Skeletal muscle satellite cell (primary cell): ENCODE measurements at regions not wholly inside any gene's neighbourhood (a gene's known extent, or its start where the extent isn't known, plus 50 kb on each side); places are given as distances from the start of the nearest gene placed in this dataset.

Source experiments
- H3K27me3 ChIP-seq: 2 replicates; pipeline ENCODE4 v1.7.0; 2013; ENCODE audit warnings: low read length; ENCODE audit not compliant: control insufficient read depth, insufficient read depth
- H3K36me3 ChIP-seq: 2 replicates; pipeline ENCODE4 v1.7.0; 2013; ENCODE audit warnings: mild to moderate bottlenecking, control low read depth, low read length; ENCODE audit not compliant: insufficient read depth
- H3K4me1 ChIP-seq: 2 replicates; pipeline ENCODE4 v1.7.0; 2013; ENCODE audit warnings: low read length; ENCODE audit not compliant: control insufficient read depth, insufficient read depth
- H3K4me2 ChIP-seq: 2 replicates; pipeline ENCODE4 v1.7.0; 2013; ENCODE audit warnings: mild to moderate bottlenecking, low read length
- H3K4me3 ChIP-seq: 2 replicates; pipeline ENCODE4 v1.7.0; 2013; ENCODE audit warnings: low read length
- H3K9ac ChIP-seq: 2 replicates; pipeline ENCODE4 v1.7.0; 2013; ENCODE audit warnings: mild to moderate bottlenecking, low read depth, low read length, moderate library complexity
- H3K9me3 ChIP-seq: replicated peaks from 2 replicates; pipeline ENCODE4 v1.7.0; 2013; ENCODE audit warnings: mild to moderate bottlenecking, control low read depth, low read length

- no peak overlapping the region for H3K4me3 ChIP-seq
- no peaks in the 10 kb centered on the region for H3K9me3 ChIP-seq
- no peak overlapping the region for H3K9ac ChIP-seq
- H3K4me2 ChIP-seq: no peak overlapping the region
- H3K36me3 ChIP-seq: no peaks in the 10 kb centered on the region
- H3K27me3 ChIP-seq: no peaks in the 10 kb centered on the region
- H3K4me1 ChIP-seq: no peaks in the 10 kb centered on the region
Observed at GRCh38 chr1:83086986-83087512, 911.9 kb downstream of the TTLL7 start.

- no peak overlapping the region for H3K4me2 ChIP-seq
- no peaks in the 10 kb centered on the region for H3K27me3 ChIP-seq
Observed at GRCh38 chr1:83086346-83086745, 912.6 kb downstream of the TTLL7 start.

GRCh38 chr1:83083589-83084224, 915.2 kb downstream of the TTLL7 start:
- Histone ChIP-seq H3K4me2 (no peak overlapping the region), H3K27me3 (no peaks in the 10 kb centered on the region), H3K9ac (no peak overlapping the region), H3K4me1 (no peaks in the 10 kb centered on the region), H3K4me3 (no peak overlapping the region), H3K9me3 (no peaks in the 10 kb centered on the region), H3K36me3 (no peaks in the 10 kb centered on the region)

More at GRCh38 chr1:83086346-83086745, 912.6 kb downstream of the TTLL7 start:
- H3K9me3 ChIP-seq: no peaks in the 10 kb centered on the region
- no peaks in the 10 kb centered on the region for H3K4me1 ChIP-seq
- no peak overlapping the region for H3K9ac ChIP-seq
- no peak overlapping the region for H3K4me3 ChIP-seq
- H3K36me3 ChIP-seq: no peaks in the 10 kb centered on the region

- no peak overlapping the region for H3K4me2 ChIP-seq
- no peak overlapping the region for H3K9ac ChIP-seq
- no peak overlapping the region for H3K4me3 ChIP-seq
- H3K4me1 ChIP-seq: no peaks in the 10 kb centered on the region
- no peaks in the 10 kb centered on the region for H3K27me3 ChIP-seq
- H3K36me3 ChIP-seq: no peaks in the 10 kb centered on the region
- H3K9me3 ChIP-seq: no peaks in the 10 kb centered on the region
Observed at GRCh38 chr1:83077411-83077810, 921.5 kb downstream of the TTLL7 start.

- Histone ChIP-seq H3K27me3 (no peaks in the 10 kb centered on the region), H3K4me3 (no peak overlapping the region), H3K9ac (no peak overlapping the region), H3K36me3 (no peaks in the 10 kb centered on the region), H3K4me1 (no peaks in the 10 kb centered on the region), H3K9me3 (no peaks in the 10 kb centered on the region), H3K4me2 (no peak overlapping the region)
Observed at GRCh38 chr1:83075107-83075506, 923.8 kb downstream of the TTLL7 start.

- Histone ChIP-seq H3K9ac (no peak overlapping the region), H3K4me1 (no peaks in the 10 kb centered on the region), H3K4me3 (no peak overlapping the region), H3K9me3 (no peaks in the 10 kb centered on the region), H3K36me3 (no peaks in the 10 kb centered on the region), H3K27me3 (peaks cover 2% of the 10 kb centered on the region), H3K4me2 (no peak overlapping the region)
Observed at GRCh38 chr1:83067954-83068353, 931.0 kb downstream of the TTLL7 start.

- H3K4me1 ChIP-seq: no peaks in the 10 kb centered on the region
- no peak overlapping the region for H3K4me2 ChIP-seq
- H3K36me3 ChIP-seq: no peaks in the 10 kb centered on the region
- no peak overlapping the region for H3K9ac ChIP-seq
- peaks cover 2% of the 10 kb centered on the region for H3K27me3 ChIP-seq
- no peak overlapping the region for H3K4me3 ChIP-seq
- H3K9me3 ChIP-seq: no peaks in the 10 kb centered on the region
Observed at GRCh38 chr1:83065952-83066727, 932.8 kb downstream of the TTLL7 start.

GRCh38 chr1:83064589-83065242, 934.2 kb downstream of the TTLL7 start:
- no peaks in the 10 kb centered on the region for H3K36me3 ChIP-seq
- H3K4me1 ChIP-seq: no peaks in the 10 kb centered on the region
- peaks cover 2% of the 10 kb centered on the region for H3K27me3 ChIP-seq
- H3K4me2 ChIP-seq: peak overlapping the region; percentile 57
- H3K9ac ChIP-seq: no peak overlapping the region
- peak overlapping the region; percentile 5 for H3K4me3 ChIP-seq
- no peaks in the 10 kb centered on the region for H3K9me3 ChIP-seq

- Histone ChIP-seq H3K4me3 (no peak overlapping the region), H3K9me3 (no peaks in the 10 kb centered on the region), H3K9ac (no peak overlapping the region), H3K27me3 (no peaks in the 10 kb centered on the region), H3K4me2 (no peak overlapping the region), H3K4me1 (no peaks in the 10 kb centered on the region), H3K36me3 (no peaks in the 10 kb centered on the region)
Observed at GRCh38 chr1:83060651-83061390, 938.1 kb downstream of the TTLL7 start.

- Histone ChIP-seq H3K27me3 (no peaks in the 10 kb centered on the region), H3K4me1 (no peaks in the 10 kb centered on the region), H3K4me3 (no peak overlapping the region), H3K9ac (no peak overlapping the region), H3K4me2 (no peak overlapping the region), H3K36me3 (no peaks in the 10 kb centered on the region), H3K9me3 (no peaks in the 10 kb centered on the region)
Observed at GRCh38 chr1:83060221-83060620, 938.7 kb downstream of the TTLL7 start.

- Histone ChIP-seq H3K9ac (no peak overlapping the region), H3K27me3 (no peaks in the 10 kb centered on the region), H3K4me1 (no peaks in the 10 kb centered on the region), H3K36me3 (no peaks in the 10 kb centered on the region), H3K4me3 (no peak overlapping the region), H3K9me3 (no peaks in the 10 kb centered on the region), H3K4me2 (no peak overlapping the region)
Observed at GRCh38 chr1:83058327-83058726, 940.6 kb downstream of the TTLL7 start.
